ENCODE measurements at regions not wholly inside any gene's neighbourhood (a gene's known extent, or its start where the extent isn't known, plus 50 kb on each side); places are given as distances from the start of the nearest gene placed in this dataset.

GRCh38 chr13:44698066-44698465 is 121.9 kb upstream of the TSC22D1 start:
- H3K4me1 ChIP-seq (replicated peaks; ENCODE audit: insufficient read depth), result no peaks in the 10 kb centered on the region
- no peaks in the 10 kb centered on the region for H3K27me3 ChIP-seq (ENCODE audit: insufficient read depth, low read depth)
- H2AFZ ChIP-seq, result no peak overlapping the region
- intact Hi-C loops (cut with micrococcal nuclease; ENCODE audit: unreplicated experiment), result no loop called here
- H3K9me2 ChIP-seq (ENCODE audit: insufficient read depth), result 0 out of 2 replicates have a peak, but pooled peaks cover 4% of the 10 kb centered on the region
- H3K36me3 ChIP-seq (ENCODE audit: low read depth), result no peaks in the 10 kb centered on the region
- no peaks in the 10 kb centered on the region for H3F3A ChIP-seq (ENCODE audit: insufficient read depth, low read depth)
- no peak overlapping the region for H3K27ac ChIP-seq
- TF ChIP-seq EZH2 (IDR thresholded peaks at IDR 0.05; ENCODE audit: low read depth), result no peak
- no peak for TF ChIP-seq CTCF (conservative IDR thresholded peaks at IDR 0.05)
- no peaks in the 10 kb centered on the region; the same call in 1 of the 2 replicates for H3K9me3 ChIP-seq (ENCODE audit: insufficient read depth, low read depth)
- BruUV-seq (replicated peaks), result no TSS peak
- ChIA-PET POLR2A (ENCODE audit: unreplicated experiment) (no interaction called here), CTCF (no interaction called here)
- H3K4me2 ChIP-seq, result no peak overlapping the region
- H3K79me2 ChIP-seq (ENCODE audit: low read depth), result no peaks in the 10 kb centered on the region
- H4K20me1 ChIP-seq (ENCODE audit: insufficient read depth), result no peaks in the 10 kb centered on the region
- no peak overlapping the region for H3K4me3 ChIP-seq
- DNase-seq, result no peak

- no peaks in the 10 kb centered on the region for H3K36me3 ChIP-seq (ENCODE audit: low read depth)
- H3K4me1 ChIP-seq (replicated peaks; ENCODE audit: insufficient read depth), result no peaks in the 10 kb centered on the region
- H3K27ac ChIP-seq, result no peak overlapping the region
- H2AFZ ChIP-seq, result peak overlapping the region; percentile 56; the same call in 1 of the 2 replicates
- H3K9me3 ChIP-seq (ENCODE audit: insufficient read depth, low read depth), result no peaks in the 10 kb centered on the region; the same call in 1 of the 2 replicates
- intact Hi-C loops (cut with micrococcal nuclease; ENCODE audit: unreplicated experiment), result no loop called here
- 0 out of 2 replicates have a peak, but pooled peaks cover 4% of the 10 kb centered on the region for H3K9me2 ChIP-seq (ENCODE audit: insufficient read depth)
- ChIA-PET POLR2A (ENCODE audit: unreplicated experiment) (no interaction called here), CTCF (no interaction called here)
- H3K4me2 ChIP-seq, result no peak overlapping the region
- DNase-seq, result no peak
- no peaks in the 10 kb centered on the region for H3K27me3 ChIP-seq (ENCODE audit: insufficient read depth, low read depth)
- no peaks in the 10 kb centered on the region for H3K79me2 ChIP-seq (ENCODE audit: low read depth)
- no peaks in the 10 kb centered on the region for H4K20me1 ChIP-seq (ENCODE audit: insufficient read depth)
- TF ChIP-seq EZH2 (IDR thresholded peaks at IDR 0.05; ENCODE audit: low read depth) (no peak), CTCF (conservative IDR thresholded peaks at IDR 0.05) (no peak)
- no peak overlapping the region for H3K4me3 ChIP-seq
- H3F3A ChIP-seq (ENCODE audit: insufficient read depth, low read depth), result no peaks in the 10 kb centered on the region
- no TSS peak for BruUV-seq (replicated peaks)
These were observed 120.9 kb upstream of the TSC22D1 start for GRCh38 chr13:44697058-44697457.

- TF ChIP-seq CTCF (conservative IDR thresholded peaks at IDR 0.05), result no peak
- no peak for TF ChIP-seq EZH2 (IDR thresholded peaks at IDR 0.05; ENCODE audit: low read depth)
- H3K9me3 ChIP-seq (ENCODE audit: insufficient read depth, low read depth), result no peaks in the 10 kb centered on the region; the same call in 1 of the 2 replicates
- H3F3A ChIP-seq (ENCODE audit: insufficient read depth, low read depth), result no peaks in the 10 kb centered on the region
- H3K27me3 ChIP-seq (ENCODE audit: insufficient read depth, low read depth), result no peaks in the 10 kb centered on the region
- intact Hi-C loops (cut with micrococcal nuclease; ENCODE audit: unreplicated experiment), result no loop called here
- H3K9me2 ChIP-seq (ENCODE audit: insufficient read depth), result 0 out of 2 replicates have a peak, but pooled peaks cover 4% of the 10 kb centered on the region
- H3K27ac ChIP-seq, result no peak overlapping the region
- ChIA-PET POLR2A (ENCODE audit: unreplicated experiment) (no interaction called here), CTCF (no interaction called here)
- no peak overlapping the region for H3K4me3 ChIP-seq
- no peak for DNase-seq
- BruUV-seq (replicated peaks), result no TSS peak
- no peaks in the 10 kb centered on the region for H4K20me1 ChIP-seq (ENCODE audit: insufficient read depth)
- no peaks in the 10 kb centered on the region for H3K36me3 ChIP-seq (ENCODE audit: low read depth)
- H3K4me2 ChIP-seq, result no peak overlapping the region
- H3K79me2 ChIP-seq (ENCODE audit: low read depth), result no peaks in the 10 kb centered on the region
- no peak overlapping the region for H2AFZ ChIP-seq
- no peaks in the 10 kb centered on the region for H3K4me1 ChIP-seq (replicated peaks; ENCODE audit: insufficient read depth)
These were observed 119.4 kb upstream of the TSC22D1 start for GRCh38 chr13:44695520-44695919.
